SKM-1 (cell line): ENCODE measurements at regions not wholly inside any gene's neighbourhood (a gene's known extent, or its start where the extent isn't known, plus 50 kb on each side); places are given as distances from the start of the nearest gene placed in this dataset.

ENCODE experiments used
- DNase-seq: peaks from one replicate; lab custom pipeline; 2025; ENCODE audit not compliant: unreplicated experiment; lab: John Stamatoyannopoulos, UW

DNA sequence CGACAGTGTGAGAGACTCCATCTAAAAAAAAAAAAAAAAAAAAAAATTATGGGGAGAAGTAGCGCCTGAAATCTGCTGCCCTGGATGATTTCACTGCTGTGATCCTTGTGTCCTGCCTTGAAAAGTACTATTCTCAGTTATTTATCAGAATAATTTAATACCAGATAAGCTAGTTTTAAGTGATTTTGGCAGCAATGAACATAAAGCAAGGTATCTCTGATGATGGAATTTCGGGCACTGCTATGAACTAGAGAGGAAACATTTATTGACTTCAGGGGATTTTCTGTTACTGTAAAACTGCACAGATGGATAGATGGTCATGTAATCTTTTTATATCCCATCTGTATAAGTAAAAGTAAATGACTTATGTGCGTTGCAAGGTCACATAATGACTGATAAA is 619.1 kb upstream of the ANKRD30A start:
- no peak for DNase-seq

DNA sequence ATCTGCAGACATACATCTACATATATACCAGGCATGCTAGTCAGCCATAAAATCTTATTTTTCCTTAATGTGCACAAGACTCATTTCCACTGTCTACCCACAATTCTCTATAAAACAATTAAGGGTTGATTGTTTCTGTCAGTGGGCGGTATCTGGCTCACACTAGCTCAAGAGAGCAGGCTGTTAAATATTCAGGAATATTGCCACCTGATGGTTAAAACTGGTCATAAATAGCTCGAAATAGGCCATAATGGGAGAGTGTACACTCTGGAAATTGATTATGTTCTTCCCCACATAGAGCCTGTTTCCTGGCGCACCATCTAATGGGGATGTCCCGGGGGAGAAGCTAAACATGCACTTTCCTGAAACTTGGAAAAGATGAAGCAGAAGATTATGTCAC is 620.6 kb upstream of the ANKRD30A start:
- no peak for DNase-seq

DNA sequence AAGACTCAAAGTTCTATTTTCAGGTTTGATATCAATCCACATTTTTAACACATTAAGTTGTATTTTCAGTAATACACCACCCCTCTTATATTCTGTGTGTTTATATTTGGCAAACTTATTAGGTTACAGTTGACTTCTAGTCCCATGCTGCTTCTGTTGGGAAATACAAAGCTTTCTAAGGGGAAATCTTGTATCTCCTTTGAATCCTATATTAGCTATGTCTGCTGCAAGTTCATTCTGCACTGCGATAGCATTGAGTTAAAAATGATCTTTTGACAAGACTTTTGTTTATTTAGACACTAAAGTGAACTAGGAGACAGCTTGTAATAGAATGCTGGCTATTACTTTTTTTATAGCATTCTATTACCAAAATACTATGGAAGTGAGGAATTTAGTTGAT is 625.1 kb upstream of the ANKRD30A start:
- DNase-seq, result no peak

DNA sequence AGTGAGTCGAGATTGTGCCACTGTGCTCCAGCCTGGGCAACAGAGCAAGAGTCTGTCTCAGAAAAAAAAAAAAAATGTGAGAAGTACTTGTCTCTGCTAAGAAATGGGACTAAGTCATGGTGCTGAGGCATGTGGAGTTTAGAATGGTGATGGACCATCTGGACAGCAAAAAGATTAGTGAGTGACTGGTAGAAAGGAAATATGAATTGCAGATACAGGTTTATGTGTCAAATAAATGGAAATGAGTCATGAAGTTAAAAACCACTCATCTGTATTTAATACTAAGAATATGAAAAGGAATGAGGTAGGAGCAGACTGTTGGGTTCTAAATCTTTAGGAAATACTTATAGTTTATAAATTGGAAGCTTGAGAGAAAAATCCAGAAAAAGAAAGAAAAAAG is 625.7 kb upstream of the ANKRD30A start:
- DNase-seq, result no peak

DNA sequence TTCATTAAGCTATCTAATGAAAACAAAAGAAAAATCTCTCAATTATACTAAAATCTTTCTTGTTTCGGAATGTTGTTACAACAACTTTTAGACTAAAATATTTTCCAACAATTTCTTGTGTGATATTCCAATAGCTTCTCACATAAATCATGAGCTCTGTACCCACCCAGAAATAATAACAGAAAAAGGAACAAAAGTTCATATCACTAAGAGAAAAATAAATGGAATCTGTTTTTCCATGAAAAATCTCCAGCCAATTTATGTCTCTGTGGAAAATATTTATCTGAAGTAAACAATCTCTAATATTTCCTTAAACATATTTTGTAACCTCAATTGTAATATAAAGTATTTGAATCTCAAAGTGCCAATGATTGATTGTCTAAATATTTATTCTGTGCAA is 628.6 kb upstream of the ANKRD30A start:
- DNase-seq, result no peak

DNA sequence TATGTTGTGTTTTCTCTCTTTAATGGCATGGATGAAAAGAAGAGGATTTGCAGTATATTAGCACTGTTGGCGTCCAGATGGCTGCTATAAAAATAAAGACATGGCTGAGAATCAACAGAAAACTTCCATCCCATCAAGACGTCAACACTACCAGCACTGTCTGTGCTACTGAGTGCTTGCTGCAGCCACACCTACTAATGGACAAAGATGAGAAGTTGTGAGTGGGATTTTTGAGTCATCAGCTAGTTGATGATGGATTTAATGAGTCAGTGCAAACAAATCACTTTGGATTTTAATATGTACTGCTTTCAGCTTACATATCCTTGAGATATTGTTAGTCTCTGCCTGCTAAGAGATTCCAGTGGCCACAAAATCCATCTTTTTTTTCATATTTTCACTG is 631.0 kb upstream of the ANKRD30A start:
- no peak for DNase-seq

DNA sequence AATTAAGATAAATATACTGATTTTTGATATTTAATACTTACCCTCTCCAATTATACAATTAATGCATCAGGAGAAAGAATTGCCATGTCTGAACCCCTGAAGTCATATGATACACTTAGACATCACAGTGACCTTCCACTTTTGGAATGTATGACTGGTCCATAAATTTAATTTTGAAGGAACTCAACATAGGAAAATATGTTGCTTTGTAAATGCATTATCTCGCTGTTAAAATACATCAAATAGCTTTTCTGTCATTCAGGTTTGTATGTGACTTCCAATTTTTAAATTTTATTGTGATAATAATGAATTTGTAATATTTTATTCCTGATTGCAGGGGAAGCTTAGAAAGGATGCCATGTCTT is 631.9 kb upstream of the ANKRD30A start:
- no peak for DNase-seq

DNA sequence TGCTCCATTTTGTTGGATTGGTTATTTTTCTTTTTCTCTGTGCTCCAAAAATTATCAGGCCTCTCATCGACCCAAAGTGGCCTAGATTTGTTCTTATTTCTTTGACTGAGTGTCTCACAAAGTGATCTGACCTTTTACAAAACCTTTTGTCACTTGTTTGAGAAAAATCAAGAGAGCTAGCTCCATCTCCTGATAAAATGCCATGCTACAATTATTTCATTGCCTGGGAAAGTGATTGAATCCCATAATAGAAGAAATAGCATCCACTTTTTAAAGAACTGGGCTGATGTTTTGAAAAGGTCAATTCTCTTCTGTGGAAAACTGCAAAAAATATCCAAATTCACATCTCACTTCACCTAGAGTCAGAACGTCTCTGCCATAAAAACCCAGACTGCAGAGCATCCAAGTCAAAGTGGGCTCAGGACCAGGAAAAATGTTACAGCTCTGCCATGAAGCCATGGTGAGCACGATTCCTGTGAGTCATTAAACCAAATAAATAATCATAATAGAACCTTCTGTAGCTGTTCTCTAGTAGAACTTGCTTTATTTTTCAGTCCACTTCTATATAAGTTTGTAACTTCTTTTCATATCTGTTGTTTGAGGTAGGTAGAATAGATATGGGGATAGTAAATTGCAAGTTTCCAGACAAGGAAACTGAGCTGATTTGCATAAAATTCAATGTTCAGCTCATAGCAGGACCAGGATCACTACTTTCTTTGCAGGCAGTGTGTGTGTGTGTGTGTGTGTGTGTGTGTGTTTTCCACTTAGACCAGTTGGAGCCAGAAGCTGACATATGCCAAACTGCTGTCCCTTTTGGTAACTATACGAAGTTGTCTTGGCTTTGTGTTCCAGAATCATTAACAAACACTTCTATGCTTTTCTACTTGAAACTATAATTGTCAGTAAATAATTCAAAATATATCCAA is 632.5 kb upstream of the ANKRD30A start:
- no peak for DNase-seq

DNA sequence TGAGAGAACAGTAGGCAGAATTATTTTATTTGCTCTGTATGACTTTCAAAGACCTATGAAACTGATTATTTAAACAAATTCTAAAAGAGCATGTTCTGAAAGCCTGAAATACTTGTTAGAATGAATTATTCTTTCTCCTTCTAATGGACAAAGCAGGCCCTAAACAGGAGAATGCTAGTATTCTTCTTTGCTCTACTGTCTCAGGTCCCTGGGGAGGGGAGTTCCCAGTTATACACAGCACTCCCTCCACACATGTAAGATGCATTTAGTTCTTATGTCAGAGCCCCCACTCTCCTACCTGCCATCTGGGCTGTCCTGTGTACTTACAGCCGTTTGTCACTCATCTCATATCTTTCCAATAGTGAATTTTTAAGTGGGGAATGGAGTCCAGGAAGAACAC is 633.5 kb upstream of the ANKRD30A start:
- no peak for DNase-seq

DNA sequence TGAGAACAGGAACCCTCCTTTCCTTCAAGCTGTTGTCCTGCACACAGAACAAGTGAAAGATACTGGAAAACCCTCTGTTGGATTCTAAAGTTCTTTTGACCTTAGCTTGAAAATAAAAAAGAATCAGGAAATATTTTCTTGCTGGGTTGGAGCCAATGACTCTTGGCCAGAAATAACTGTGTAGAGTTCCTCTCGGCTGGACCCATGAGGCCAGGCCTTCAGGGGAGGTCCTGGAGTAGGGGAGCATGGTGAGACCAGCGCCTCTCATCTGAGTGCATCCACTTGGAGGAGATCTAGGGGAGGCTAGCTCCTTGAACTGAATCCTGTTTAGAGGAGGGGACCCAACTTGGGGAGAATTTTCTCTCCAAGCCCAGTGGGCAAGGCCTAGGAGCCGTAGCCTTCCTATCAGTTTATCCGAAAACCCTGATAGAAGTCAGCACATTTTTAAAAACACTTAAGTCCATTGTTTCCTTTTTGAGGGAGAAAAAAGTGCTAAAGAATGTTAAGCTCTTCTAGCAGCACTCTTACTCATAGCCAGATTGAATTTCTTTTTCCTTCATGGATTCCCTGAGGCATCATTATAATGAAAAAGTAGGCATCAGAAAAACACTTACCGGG is 635.7 kb upstream of the ANKRD30A start:
- no peak for DNase-seq

DNA sequence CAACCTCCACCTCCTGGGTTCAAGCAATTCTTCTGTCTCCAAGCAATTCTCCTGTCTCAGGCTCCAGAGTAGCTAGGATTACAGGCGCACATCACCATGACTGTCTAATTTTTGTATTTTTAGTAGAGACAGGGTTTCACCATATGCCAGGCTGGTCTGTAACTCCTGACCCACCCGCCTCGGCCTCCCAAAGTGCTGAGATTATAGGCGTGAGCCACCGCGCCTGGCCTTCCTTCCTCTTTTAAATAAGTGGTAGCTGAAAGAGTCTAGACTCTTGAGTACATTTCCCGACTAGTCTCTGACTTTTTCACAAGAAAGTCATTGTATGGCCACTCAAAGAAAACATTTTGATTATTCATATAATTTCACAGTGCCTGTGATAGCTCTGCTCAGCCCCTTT is 636.2 kb upstream of the ANKRD30A start:
- no peak for DNase-seq

DNA sequence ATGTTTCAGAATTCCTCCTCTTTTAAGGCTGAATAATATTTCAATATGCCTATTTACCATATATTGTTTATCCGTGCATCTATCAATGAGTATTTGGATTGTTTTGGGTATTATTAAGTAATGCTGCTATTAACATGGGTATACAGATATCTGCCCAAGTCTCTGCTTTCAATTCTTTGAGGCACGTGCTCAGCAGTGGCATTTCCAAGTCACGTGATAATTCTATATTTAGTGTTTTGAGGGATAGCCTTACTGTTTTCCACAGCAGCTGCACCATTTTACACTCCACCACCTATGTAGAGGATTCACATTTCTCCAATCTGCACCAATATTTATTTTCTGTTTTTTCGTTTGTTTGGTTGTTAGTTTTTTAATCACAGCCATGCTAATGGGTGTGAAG is 636.8 kb upstream of the ANKRD30A start:
- DNase-seq, result no peak

DNA sequence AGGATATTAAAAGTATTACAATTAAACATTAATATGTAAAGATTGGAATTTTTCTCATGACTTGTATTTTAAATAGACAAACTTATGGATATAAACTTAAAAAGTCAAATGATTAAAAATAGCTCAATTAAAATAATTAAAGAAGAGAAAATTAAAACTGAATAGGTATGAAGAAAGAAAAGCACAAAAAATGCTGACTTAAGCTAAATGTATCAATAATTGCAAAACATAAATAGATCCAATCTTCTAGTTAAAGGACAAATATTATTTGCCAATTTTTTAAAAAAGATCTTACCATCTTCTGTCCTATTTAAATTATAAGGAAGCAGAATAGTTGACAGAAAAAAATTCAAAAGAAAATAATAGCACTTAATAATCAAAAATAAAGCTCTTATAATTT is 646.3 kb upstream of the ANKRD30A start:
- no peak for DNase-seq

DNA sequence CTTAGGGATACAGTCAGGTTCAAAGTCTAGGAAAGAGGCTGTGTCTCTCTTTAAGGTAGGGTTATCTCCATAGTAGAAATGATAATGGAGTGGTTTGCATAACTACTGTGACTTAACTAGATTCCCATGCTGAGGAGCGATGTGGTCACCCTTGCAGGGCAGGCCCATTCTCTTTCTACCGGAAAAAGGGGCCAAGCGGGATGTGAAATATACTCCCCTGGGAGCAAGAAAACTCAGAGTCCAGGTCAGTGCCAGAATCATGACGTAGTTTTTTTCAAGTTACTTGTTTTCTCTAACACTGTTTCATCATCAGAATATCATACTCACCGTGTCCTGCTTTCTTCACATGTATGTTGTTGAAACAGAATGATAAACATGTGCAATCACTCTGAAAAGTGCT is 649.0 kb upstream of the ANKRD30A start:
- DNase-seq, result no peak

DNA sequence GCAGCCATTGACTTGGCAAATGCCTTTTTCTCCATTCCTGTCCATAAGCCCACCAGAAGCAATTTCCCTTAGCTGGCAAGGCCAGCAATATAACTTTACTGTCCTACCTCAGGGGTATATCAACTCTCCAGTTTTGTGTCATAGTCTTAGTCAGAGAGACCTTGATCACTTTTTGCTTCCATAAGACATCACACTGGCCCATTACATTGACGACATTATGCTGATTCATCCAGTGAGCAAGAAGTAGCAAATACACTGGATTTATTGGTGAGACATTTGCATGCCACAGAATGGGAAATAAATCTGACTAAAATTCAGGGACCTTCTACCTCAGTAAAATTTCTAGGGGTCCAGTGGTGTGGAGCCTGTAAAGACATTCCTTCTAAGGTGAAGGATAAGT is 649.7 kb upstream of the ANKRD30A start:
- DNase-seq, result no peak

DNA sequence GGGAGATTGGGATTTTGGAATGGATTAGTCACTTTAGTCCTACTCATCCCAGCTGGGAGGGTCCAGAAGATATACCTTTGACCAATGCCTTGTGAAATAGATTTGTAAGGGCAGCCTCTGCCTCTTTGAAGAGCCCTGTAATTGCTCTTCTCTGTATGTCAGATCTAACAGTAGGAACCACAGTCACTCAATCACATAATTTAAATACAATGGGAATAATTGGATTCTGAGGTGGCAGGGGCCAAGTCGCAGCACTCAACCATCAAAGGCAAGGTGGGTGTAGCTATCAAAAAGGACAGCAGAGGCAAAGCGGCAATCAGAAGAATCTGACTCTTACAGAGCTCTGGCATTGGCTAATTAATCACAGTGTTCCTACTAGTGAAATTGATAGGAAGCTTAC is 650.9 kb upstream of the ANKRD30A start:
- DNase-seq, result no peak

DNA sequence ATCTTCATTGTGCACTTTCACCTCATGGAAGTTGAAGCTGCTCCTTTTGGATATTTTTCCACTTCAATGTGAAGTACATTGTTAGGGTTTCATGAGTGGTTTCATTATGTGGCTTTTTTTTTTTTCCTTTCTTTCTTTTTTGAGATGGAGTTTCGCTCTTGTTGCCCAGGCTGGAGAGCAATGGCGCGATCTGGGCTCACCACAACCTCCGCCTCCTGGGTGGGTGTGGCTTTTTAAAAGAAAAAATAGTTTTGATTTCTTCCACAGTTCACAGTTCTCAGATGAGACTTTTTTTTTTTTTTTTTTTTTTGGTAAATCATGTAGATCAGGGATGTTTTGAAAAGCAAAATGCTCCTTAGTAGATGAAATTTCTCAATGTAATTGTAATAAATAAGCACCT is 652.3 kb upstream of the ANKRD30A start:
- no peak for DNase-seq

DNA sequence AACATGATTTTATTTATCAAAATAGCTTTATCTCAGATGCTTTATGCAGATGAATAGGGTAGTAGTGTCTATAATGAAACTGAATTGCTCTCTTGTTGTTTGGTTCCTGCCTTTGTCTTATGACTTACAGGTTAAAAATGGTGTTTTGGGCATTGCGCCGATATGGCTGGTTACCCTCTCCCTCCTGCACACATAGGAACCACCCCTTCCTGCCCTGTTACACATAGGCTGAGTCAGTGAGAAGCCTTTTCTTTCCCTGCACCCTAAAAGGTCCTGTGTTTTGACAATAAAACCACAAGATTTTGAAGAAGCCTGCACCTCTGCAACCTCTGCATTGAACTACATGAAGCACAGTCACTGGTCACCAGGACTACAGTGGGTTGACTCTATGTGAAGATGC is 655.8 kb upstream of the ANKRD30A start:
- no peak for DNase-seq

DNA sequence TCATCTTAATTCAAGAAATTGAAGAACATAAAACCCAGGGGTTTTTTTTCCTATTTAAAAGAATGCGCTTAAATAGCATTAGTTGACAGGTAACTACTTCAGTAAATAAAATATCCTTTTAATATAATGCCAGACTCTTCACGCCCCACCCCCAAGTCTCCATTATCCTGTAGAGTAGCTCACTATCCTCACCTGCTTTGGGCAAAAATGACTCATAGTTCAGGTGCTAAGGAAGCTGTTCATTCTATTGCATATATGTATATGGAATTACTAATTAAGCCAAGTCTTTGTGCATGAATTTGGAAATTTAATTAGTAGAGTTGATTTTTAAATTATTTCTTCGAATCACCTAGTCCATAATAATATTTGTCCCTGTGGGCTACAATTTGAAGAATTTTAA is 656.8 kb upstream of the ANKRD30A start:
- no peak for DNase-seq

DNA sequence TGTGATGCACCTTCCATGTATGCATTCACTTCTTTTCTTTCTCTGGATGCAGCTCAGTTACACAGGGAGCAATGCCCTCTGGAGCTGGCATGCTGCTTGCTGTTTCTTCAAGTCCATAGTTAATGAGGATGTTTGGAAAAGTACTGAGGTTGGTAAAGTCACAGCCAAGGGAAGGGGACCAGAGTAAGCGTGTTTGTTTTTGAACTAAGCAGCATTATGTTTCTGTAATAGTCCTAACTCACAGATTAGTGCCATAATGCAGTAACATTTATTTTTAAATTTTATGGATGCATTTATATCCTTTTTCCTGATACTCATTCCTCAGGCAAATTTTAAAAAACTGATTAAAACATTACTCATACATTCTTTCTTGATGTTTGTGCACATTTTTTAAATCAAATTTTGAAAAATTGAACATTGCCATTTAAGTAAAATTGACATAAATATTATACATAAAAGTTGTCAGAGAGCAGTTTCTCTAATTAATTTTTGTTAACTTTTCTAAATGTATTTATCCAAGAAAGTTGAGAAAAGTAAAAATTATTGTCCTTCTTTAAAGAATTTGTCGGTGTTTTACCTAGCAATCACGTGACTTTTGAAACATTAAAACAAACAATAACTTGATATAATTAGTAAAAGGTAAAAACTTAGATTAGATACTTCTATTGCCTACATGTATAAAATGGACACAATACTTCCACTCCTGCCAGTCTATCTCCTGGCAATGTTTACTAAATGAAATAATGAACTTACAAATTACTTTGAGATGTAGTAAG is 659.6 kb upstream of the ANKRD30A start:
- DNase-seq, result no peak

DNA sequence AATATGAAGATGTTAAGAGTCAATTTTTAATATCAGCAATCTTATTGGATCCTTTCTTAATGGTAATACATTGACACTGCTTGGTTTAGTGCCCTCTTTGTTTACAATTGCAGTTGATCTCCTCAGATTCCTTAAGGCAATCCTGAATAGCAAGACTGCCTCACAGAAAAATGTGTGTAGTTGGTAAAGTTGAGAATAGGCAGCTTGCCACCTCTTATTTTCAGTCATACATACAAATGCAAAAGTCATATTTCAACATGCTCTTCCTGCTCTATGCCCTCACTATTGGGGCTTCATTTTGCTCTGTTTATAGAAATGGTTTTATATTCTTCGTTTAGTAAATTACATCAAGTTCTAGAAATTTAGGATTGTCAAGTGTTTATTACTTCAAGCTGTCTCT is 661.1 kb upstream of the ANKRD30A start:
- no peak for DNase-seq

DNA sequence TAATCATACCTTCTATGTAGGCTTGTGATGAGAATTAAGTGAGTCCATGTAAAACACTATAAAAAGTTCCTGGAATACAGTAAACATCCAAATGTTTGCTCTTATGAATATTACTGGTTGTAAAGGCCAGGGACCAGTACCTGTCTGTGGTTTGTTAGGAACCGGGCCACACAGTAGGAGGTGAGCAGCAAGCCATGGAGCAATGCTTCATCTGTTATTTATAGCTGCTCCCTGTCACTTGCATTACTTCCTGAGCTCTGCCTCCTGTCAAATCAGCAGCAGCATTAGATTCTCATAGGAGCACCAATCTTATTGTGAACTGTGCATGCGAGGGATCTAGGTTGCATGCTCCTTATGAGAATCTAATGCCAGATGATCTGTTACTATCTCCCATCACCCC is 662.0 kb upstream of the ANKRD30A start:
- no peak for DNase-seq
